ENCODE measurements at regions not wholly inside any gene's neighbourhood (a gene's known extent, or its start where the extent isn't known, plus 50 kb on each side); places are given as distances from the start of the nearest gene placed in this dataset.

GRCh38 chrX:42087960-42088359, 164.6 kb upstream of the CASK start:
- TF ChIP-seq POLR2AphosphoS5 (IDR thresholded peaks at IDR 0.05; ENCODE audit: low read depth, low read length) (no peak), SPI1 (IDR thresholded peaks at IDR 0.05; ENCODE audit: low read depth, low read length) (no peak)
